ENCODE measurements at regions not wholly inside any gene's neighbourhood (a gene's known extent, or its start where the extent isn't known, plus 50 kb on each side); places are given as distances from the start of the nearest gene placed in this dataset.

GRCh38 chr6:102525336-102525735 is 1131.8 kb downstream of the GRIK2 start:
- no peak for DNase-seq
- 37% methylated on average over 2 of the region's 2 CpGs for WGBS (ENCODE audit: insufficient coverage, low coverage, low lambda C conversion rate, missing lambda C conversion rate)
- intact Hi-C loops (cut with DNase I): no loop called here
- H3K27ac ChIP-seq: no peak overlapping the region
- no peaks in the 10 kb centered on the region for H3K9me3 ChIP-seq
- H3K4me3 ChIP-seq: no peak overlapping the region
- H3K27me3 ChIP-seq: no peaks in the 10 kb centered on the region
- no peak for ATAC-seq
- no peak for TF ChIP-seq CTCF (IDR thresholded peaks at IDR 0.05)
- no peak for TF ChIP-seq POLR2A (IDR thresholded peaks at IDR 0.05)
- H3K4me1 ChIP-seq: no peaks in the 10 kb centered on the region
- H3K36me3 ChIP-seq: no peaks in the 10 kb centered on the region

GRCh38 chr6:102520966-102521365 is 1127.5 kb downstream of the GRIK2 start:
- ATAC-seq: no peak
- no peaks in the 10 kb centered on the region for H3K4me1 ChIP-seq
- WGBS (ENCODE audit: insufficient coverage, low coverage, low lambda C conversion rate, missing lambda C conversion rate): 38% methylated on average over 2 of the region's 2 CpGs

GRCh38 chr6:102517506-102517905 is 1124.0 kb downstream of the GRIK2 start:
- no peak for TF ChIP-seq CTCF (IDR thresholded peaks at IDR 0.05)
- TF ChIP-seq POLR2A (IDR thresholded peaks at IDR 0.05): no peak
- Histone ChIP-seq H3K27me3 (no peaks in the 10 kb centered on the region), H3K4me3 (no peak overlapping the region), H3K4me1 (no peaks in the 10 kb centered on the region), H3K27ac (no peak overlapping the region), H3K9me3 (no peaks in the 10 kb centered on the region), H3K36me3 (no peaks in the 10 kb centered on the region)
- WGBS (ENCODE audit: insufficient coverage, low coverage, low lambda C conversion rate, missing lambda C conversion rate): 58% methylated on average over 3 of the region's 3 CpGs
- DNase-seq (no peak), ATAC-seq (no peak)
- intact Hi-C loops (cut with DNase I): no loop called here

More at GRCh38 chr6:102520966-102521365, 1127.5 kb downstream of the GRIK2 start:
- Histone ChIP-seq H3K9me3 (no peaks in the 10 kb centered on the region), H3K27me3 (no peaks in the 10 kb centered on the region), H3K27ac (no peak overlapping the region), H3K4me3 (no peak overlapping the region), H3K36me3 (no peaks in the 10 kb centered on the region)
- no peak for TF ChIP-seq POLR2A (IDR thresholded peaks at IDR 0.05)
- intact Hi-C loops (cut with DNase I): no loop called here
- no peak for DNase-seq

- ATAC-seq: no peak
- Histone ChIP-seq H3K4me1 (no peaks in the 10 kb centered on the region), H3K36me3 (no peaks in the 10 kb centered on the region), H3K27me3 (no peaks in the 10 kb centered on the region), H3K4me3 (no peak overlapping the region), H3K9me3 (no peaks in the 10 kb centered on the region), H3K27ac (no peak overlapping the region)
- no peak for DNase-seq
- TF ChIP-seq POLR2A (IDR thresholded peaks at IDR 0.05) (no peak), CTCF (IDR thresholded peaks at IDR 0.05) (no peak)
- intact Hi-C loops (cut with DNase I): no loop called here
- WGBS (ENCODE audit: insufficient coverage, low coverage, low lambda C conversion rate, missing lambda C conversion rate): 40% methylated on average over 1 of the region's 1 CpG
Measured at GRCh38 chr6:102501615-102502014, 1108.1 kb downstream of the GRIK2 start.

DNA sequence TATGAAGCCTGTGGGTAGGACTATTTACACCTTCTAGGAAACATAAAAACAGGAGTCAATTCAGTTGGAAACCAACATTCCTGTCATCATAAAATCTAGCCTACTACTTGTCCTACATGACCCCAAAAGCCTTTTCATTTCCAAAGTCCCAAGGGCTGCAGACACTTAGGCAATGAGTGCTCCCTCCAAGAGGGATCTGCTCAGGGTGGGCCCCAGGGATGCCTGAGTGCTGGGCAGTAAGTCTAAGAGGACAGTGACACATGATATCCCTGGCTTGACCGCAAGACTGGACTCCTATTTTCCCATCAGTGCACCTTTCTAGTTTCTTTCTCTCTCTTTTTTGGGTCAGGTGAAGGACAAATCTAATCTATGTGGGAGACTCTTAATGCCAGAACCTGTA is 1101.3 kb downstream of the GRIK2 start:
- WGBS (ENCODE audit: insufficient coverage, low coverage, low lambda C conversion rate, missing lambda C conversion rate): 100% methylated on average over 1 of the region's 1 CpG

More for the DNA sequence above, 1101.3 kb downstream of the GRIK2 start:
- Histone ChIP-seq H3K27me3 (no peaks in the 10 kb centered on the region), H3K9me3 (no peaks in the 10 kb centered on the region), H3K27ac (no peak overlapping the region), H3K4me1 (no peaks in the 10 kb centered on the region), H3K36me3 (no peaks in the 10 kb centered on the region), H3K4me3 (no peak overlapping the region)
- TF ChIP-seq POLR2A (IDR thresholded peaks at IDR 0.05): no peak
- TF ChIP-seq CTCF (IDR thresholded peaks at IDR 0.05): no peak
- no peak for ATAC-seq
- DNase-seq: no peak
- intact Hi-C loops (cut with DNase I): no loop called here
